ENCODE measurements at regions not wholly inside any gene's neighbourhood (a gene's known extent, or its start where the extent isn't known, plus 50 kb on each side); places are given as distances from the start of the nearest gene placed in this dataset.

GRCh38 chr7:137172105-137172590 lies 171.4 kb downstream of the PTN start:
- DNase-seq = no peak

- peak; percentile 37 for DNase-seq
Observed at GRCh38 chr7:137169282-137169698, 174.2 kb downstream of the PTN start.

GRCh38 chr7:137167609-137168008 lies 175.9 kb downstream of the PTN start:
- no peak for DNase-seq

- no peak for DNase-seq
Observed at GRCh38 chr7:137166363-137166762, 177.2 kb downstream of the PTN start.

- DNase-seq = no peak
Observed at GRCh38 chr7:137165786-137166185, 177.7 kb downstream of the PTN start.

- DNase-seq = no peak
Observed at GRCh38 chr7:137165241-137165640, 178.3 kb downstream of the PTN start.

GRCh38 chr7:137164251-137164650 lies 179.3 kb downstream of the PTN start:
- DNase-seq = no peak

- DNase-seq = no peak
Observed at GRCh38 chr7:137160236-137160635, 183.3 kb downstream of the PTN start.

GRCh38 chr7:137157256-137157655 lies 186.3 kb downstream of the PTN start:
- no peak for DNase-seq

- DNase-seq = no peak
Observed at GRCh38 chr7:137151690-137152052, 191.9 kb downstream of the PTN start.

GRCh38 chr7:137151041-137151689 lies 192.4 kb downstream of the PTN start:
- no peak for DNase-seq

GRCh38 chr7:137147338-137147720 lies 196.2 kb downstream of the PTN start:
- no peak for DNase-seq

GRCh38 chr7:137146552-137147337 lies 196.8 kb downstream of the PTN start:
- DNase-seq = no peak

GRCh38 chr7:137146012-137146455 lies 197.5 kb downstream of the PTN start:
- DNase-seq = no peak

- DNase-seq = no peak
Observed at GRCh38 chr7:137142376-137142775, 201.2 kb downstream of the PTN start.

GRCh38 chr7:137135654-137136350 lies 207.7 kb downstream of the PTN start:
- DNase-seq = no peak

GRCh38 chr7:137130751-137131158 lies 212.8 kb downstream of the PTN start:
- no peak for DNase-seq

- DNase-seq = no peak
Observed at GRCh38 chr7:137129025-137129424, 214.5 kb downstream of the PTN start.

GRCh38 chr7:137127806-137128205 lies 215.7 kb downstream of the PTN start:
- DNase-seq = no peak

GRCh38 chr7:137127058-137127457 lies 216.5 kb downstream of the PTN start:
- DNase-seq = no peak

GRCh38 chr7:137122145-137122544 lies 221.4 kb downstream of the PTN start:
- no peak for DNase-seq

GRCh38 chr7:137120690-137121089 lies 222.8 kb downstream of the PTN start:
- no peak for DNase-seq

GRCh38 chr7:137110535-137110934 lies 233.0 kb downstream of the PTN start:
- DNase-seq = no peak

- no peak for DNase-seq
Observed at GRCh38 chr7:137110091-137110509, 233.4 kb downstream of the PTN start.
